Panc1 (cell line): ENCODE measurements at regions not wholly inside any gene's neighbourhood (a gene's known extent, or its start where the extent isn't known, plus 50 kb on each side); places are given as distances from the start of the nearest gene placed in this dataset.

ENCODE experiments used
- ATAC-seq: fragments of 200-7000 bp; cut with Tn5 transposase; 2 replicates; pipeline ENCODE4 v1.9.1; 2020; ENCODE audit warnings: mild to moderate bottlenecking, moderate library complexity
- BruUV-seq: library from RNA; stranded (reverse); fragments of 400-500 nt; replicated peaks from 2 replicates; lab custom pipeline; 2021; lab: Mats Ljungman, UMichigan
- CTCF ChIA-PET: fragments of 300-600 bp; sonication (Branson Sonifier 250); formaldehyde crosslinking; loops from one replicate; lab custom pipeline; 2022; ENCODE audit warnings: antibody characterized with exemption; lab: Charles Lee
- POLR2A ChIA-PET: fragments of 300-600 bp; sonication (Branson Sonifier 250); formaldehyde crosslinking; loops from one replicate; lab custom pipeline; 2022; ENCODE audit warnings: antibody characterized with exemption; lab: Charles Lee
- DNase-seq: peaks from one replicate; pipeline ENCODE4 v3.0.0-alpha.2; 2010; ENCODE audit warnings: low read depth, low spot score
- H3K27ac ChIP-seq: 2 replicates; pipeline ENCODE4 v1.5.1; 2011; ENCODE audit warnings: mild to moderate bottlenecking, low read length, inconsistent platforms
- H3K27me3 ChIP-seq: fragments of 200-500 bp; sonication (Bioruptor generic); 2 replicates; pipeline ENCODE4 v1.6.0; 2014; ENCODE audit warnings: low read length, inconsistent platforms; ENCODE audit not compliant: control insufficient read depth, insufficient read depth
- H3K36me3 ChIP-seq: fragments of 200-500 bp; sonication (Bioruptor generic); 2 replicates; pipeline ENCODE4 v1.5.1; 2014; ENCODE audit warnings: inconsistent platforms, mild to moderate bottlenecking, low read length, moderate library complexity; ENCODE audit not compliant: control insufficient read depth, insufficient read depth
- H3K4me1 ChIP-seq: 2 replicates; pipeline ENCODE4 v1.5.1; 2011; ENCODE audit warnings: inconsistent platforms, mild to moderate bottlenecking, low read length, moderate library complexity; ENCODE audit not compliant: control insufficient read depth, insufficient read depth
- H3K4me3 ChIP-seq, 2 experiments: 2 replicates each; pipeline ENCODE4 v1.5.1; 2011 to 2012; ENCODE audit warnings: low read depth in 2 of 2, low read length in 2 of 2, mild to moderate bottlenecking in 2 of 2, inconsistent platforms in 1 of 2, moderate library complexity in 1 of 2
- H3K9me3 ChIP-seq: fragments of 200-500 bp; sonication (Bioruptor generic); 2 replicates; pipeline ENCODE4 v1.5.1; 2014; ENCODE audit warnings: low read depth, mild to moderate bottlenecking, inconsistent platforms, low read length, moderate library complexity; ENCODE audit not compliant: control insufficient read depth, insufficient read depth
- CTCF ChIP-seq: fragments of 450-650 bp; IDR thresholded peaks from 2 replicates; pipeline ENCODE4 v1.5.1; 2017; ENCODE audit warnings: mild to moderate bottlenecking
- POLR2AphosphoS5 ChIP-seq: IDR thresholded peaks from 2 replicates; pipeline ENCODE4 v1.6.1; 2012; ENCODE audit warnings: mild to moderate bottlenecking, low read depth, low read length, moderate library complexity
- SIN3A ChIP-seq: IDR thresholded peaks from 2 replicates; pipeline ENCODE4 v1.6.1; 2012; ENCODE audit warnings: low read depth, mild to moderate bottlenecking, low read length, moderate library complexity, borderline replicate concordance; ENCODE audit not compliant: insufficient read depth
- TCF7L2 ChIP-seq: IDR thresholded peaks from 2 replicates; pipeline ENCODE4 v1.6.1; 2011; ENCODE audit warnings: mild to moderate bottlenecking, low read depth, low read length, inconsistent platforms
- in situ Hi-C: cut with HindIII; loops from 2 replicates; pipeline ENCODE4 v1.10.0; 2016; ENCODE audit warnings: low sequenced_read_pairs, low pct_unique_long_range_greater_than_20kb
- intact Hi-C: fragments of 100-400 bp; cut with micrococcal nuclease; formaldehyde crosslinking; loops from one replicate; pipeline ENCODE4 v1.10.0; 2022; ENCODE audit not compliant: unreplicated experiment
- TF ChIP-seq, protein P1 (sequence below), 2 experiments: IDR thresholded peaks; 2 replicates each; pipeline ENCODE4 v1.6.1; 2011 to 2012; ENCODE audit warnings: low read depth in 2 of 2, control low read depth in 1 of 2, low read length in 1 of 2, mild to moderate bottlenecking in 1 of 2, moderate library complexity in 1 of 2; ENCODE audit not compliant: insufficient read depth in 1 of 2

- CTCF ChIA-PET = no interaction called here
- no peak for DNase-seq
- no TSS peak for BruUV-seq
- no peak overlapping the region for H3K27ac ChIP-seq
- H3K4me1 ChIP-seq = peaks cover 14% of the 10 kb centered on the region
- no peaks in the 10 kb centered on the region for H3K36me3 ChIP-seq
- intact Hi-C loops = no loop called here
- no peak overlapping the region for H3K4me3 ChIP-seq
- H3K27me3 ChIP-seq = no peaks in the 10 kb centered on the region
- TF ChIP-seq SIN3A = no peak
- TF ChIP-seq TCF7L2 = no peak
- TF ChIP-seq POLR2AphosphoS5 = no peak
- no peak for TF ChIP-seq CTCF
- TF ChIP-seq, protein P1, sequence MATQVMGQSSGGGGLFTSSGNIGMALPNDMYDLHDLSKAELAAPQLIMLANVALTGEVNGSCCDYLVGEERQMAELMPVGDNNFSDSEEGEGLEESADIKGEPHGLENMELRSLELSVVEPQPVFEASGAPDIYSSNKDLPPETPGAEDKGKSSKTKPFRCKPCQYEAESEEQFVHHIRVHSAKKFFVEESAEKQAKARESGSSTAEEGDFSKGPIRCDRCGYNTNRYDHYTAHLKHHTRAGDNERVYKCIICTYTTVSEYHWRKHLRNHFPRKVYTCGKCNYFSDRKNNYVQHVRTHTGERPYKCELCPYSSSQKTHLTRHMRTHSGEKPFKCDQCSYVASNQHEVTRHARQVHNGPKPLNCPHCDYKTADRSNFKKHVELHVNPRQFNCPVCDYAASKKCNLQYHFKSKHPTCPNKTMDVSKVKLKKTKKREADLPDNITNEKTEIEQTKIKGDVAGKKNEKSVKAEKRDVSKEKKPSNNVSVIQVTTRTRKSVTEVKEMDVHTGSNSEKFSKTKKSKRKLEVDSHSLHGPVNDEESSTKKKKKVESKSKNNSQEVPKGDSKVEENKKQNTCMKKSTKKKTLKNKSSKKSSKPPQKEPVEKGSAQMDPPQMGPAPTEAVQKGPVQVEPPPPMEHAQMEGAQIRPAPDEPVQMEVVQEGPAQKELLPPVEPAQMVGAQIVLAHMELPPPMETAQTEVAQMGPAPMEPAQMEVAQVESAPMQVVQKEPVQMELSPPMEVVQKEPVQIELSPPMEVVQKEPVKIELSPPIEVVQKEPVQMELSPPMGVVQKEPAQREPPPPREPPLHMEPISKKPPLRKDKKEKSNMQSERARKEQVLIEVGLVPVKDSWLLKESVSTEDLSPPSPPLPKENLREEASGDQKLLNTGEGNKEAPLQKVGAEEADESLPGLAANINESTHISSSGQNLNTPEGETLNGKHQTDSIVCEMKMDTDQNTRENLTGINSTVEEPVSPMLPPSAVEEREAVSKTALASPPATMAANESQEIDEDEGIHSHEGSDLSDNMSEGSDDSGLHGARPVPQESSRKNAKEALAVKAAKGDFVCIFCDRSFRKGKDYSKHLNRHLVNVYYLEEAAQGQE (IDR thresholded peaks at IDR 0.05; ENCODE audit: insufficient read depth in 1 of 2, low read depth in 2 of 2, low read length in 1 of 2) = no peak
- ATAC-seq = no peak
- no peaks in the 10 kb centered on the region; the same call in 1 of the 2 replicates for H3K9me3 ChIP-seq
- POLR2A ChIA-PET = no interaction called here
- in situ Hi-C loops = no loop called here
These were observed 172.5 kb downstream of the SLC38A4 start for GRCh38 chr12:46653311-46653710.

- ChIA-PET POLR2A (no interaction called here), CTCF (no interaction called here)
- Histone ChIP-seq H3K27me3 (no peaks in the 10 kb centered on the region), H3K9me3 (peaks cover 3% of the 10 kb centered on the region; the same call in 1 of the 2 replicates), H3K4me3 (no peak overlapping the region), H3K4me1 (peaks cover 8% of the 10 kb centered on the region), H3K27ac (no peak overlapping the region), H3K36me3 (no peaks in the 10 kb centered on the region)
- TF ChIP-seq CTCF = no peak
- no peak for TF ChIP-seq SIN3A
- TF ChIP-seq, protein P1 (IDR thresholded peaks at IDR 0.05; ENCODE audit: insufficient read depth in 1 of 2, low read depth in 2 of 2, low read length in 1 of 2) = no peak
- TF ChIP-seq POLR2AphosphoS5 = no peak
- no peak for TF ChIP-seq TCF7L2
- ATAC-seq = no peak
- intact Hi-C loops (no loop called here), in situ Hi-C loops (no loop called here)
- BruUV-seq = no TSS peak
- no peak for DNase-seq
These were observed 173.1 kb downstream of the SLC38A4 start for GRCh38 chr12:46652692-46653091.
